ENCODE measurements at regions not wholly inside any gene's neighbourhood (a gene's known extent, or its start where the extent isn't known, plus 50 kb on each side); places are given as distances from the start of the nearest gene placed in this dataset.

- no peak for DNase-seq
Observed at GRCh38 chr9:135336722-135337527, 142.7 kb upstream of the PPP1R26 start.

- no peak for DNase-seq
Observed at GRCh38 chr9:135338546-135338945, 141.0 kb upstream of the PPP1R26 start.

DNA sequence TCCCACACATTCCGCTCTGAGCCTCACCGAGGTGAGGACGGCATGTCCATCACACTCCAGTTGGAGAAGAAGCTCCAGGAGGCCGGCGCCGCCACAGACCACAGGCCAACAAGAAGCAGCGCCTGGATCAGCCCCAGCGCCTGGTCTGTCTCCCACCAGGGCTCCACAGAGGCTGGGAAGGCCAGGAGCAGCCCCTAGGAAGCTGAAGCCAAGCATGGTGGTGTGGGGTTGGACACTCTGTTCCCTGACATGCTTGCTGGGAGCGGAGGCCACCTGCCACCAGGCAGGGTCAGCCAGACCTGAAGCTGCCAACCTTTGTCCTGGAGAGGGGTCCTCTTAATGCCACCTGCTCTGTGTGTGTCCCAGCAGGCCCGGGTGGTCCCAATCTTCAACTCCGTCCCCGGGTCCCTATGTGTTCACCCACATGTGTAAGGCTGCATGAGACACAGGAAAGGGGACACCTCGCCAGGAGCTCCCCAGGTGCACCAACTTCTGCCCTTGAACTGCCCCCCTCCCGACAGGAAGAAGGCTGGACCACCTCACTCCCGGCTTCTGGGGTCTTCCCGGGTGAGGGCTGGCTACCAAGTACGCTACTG is 140.1 kb upstream of the PPP1R26 start:
- no peak for DNase-seq

DNA sequence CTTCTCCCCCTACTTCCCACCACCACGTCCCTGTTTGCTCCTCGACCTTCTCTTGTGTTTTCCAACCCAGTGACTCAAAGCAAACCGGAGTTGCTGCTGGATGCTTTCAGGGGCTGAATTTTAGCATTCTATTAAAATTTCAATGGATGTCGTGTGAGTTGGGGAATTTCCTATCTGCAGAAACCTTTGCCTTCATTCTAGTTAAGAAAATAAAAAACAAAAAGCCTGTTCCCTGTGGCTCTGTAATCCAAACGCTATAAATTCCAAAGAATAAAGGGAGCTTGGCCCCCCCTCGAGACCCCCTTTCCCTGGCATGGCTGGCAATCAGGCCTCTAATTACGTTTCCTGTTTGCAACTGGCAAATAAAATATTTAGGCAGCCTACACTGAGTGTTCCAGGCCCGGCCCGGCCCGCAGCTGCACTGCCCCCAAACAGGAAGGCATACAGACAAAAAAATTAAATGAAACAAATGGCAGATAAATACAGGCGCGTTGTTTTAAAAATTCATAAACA is 139.4 kb upstream of the PPP1R26 start:
- DNase-seq = no peak

GRCh38 chr9:135340726-135341475 is 138.7 kb upstream of the PPP1R26 start:
- DNase-seq = no peak

DNA sequence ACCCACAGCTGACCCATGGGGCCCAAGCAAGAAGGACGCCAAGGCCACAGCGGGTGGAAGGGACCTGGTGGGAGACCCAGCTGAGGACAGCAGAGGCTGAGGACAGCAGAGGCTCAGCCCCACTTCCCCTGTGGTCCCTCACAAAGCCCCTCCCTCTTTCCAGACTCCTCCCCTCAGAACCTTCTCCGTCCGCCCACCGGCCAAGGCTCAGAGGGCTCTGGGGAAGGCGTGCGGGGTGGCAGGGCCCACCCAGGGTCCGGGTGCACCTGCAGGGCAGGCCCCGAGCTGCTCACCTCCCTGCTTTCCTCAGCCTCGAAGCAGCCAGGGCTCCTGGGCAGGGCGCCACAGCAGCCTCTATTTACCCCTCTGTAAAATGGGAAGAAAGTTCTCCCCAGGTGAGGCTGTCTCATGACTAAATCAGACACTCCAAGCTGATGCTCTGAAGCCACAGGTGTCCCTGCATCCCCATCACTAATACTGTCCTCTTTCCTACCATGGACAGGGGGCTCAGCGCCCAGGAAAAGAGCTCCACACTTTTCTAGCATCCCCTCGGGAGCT is 137.9 kb upstream of the PPP1R26 start:
- no peak for DNase-seq

- DNase-seq = no peak
Observed at GRCh38 chr9:135342206-135343130, 137.1 kb upstream of the PPP1R26 start.

- DNase-seq = no peak
Observed at GRCh38 chr9:135343136-135343535, 136.4 kb upstream of the PPP1R26 start.

DNA sequence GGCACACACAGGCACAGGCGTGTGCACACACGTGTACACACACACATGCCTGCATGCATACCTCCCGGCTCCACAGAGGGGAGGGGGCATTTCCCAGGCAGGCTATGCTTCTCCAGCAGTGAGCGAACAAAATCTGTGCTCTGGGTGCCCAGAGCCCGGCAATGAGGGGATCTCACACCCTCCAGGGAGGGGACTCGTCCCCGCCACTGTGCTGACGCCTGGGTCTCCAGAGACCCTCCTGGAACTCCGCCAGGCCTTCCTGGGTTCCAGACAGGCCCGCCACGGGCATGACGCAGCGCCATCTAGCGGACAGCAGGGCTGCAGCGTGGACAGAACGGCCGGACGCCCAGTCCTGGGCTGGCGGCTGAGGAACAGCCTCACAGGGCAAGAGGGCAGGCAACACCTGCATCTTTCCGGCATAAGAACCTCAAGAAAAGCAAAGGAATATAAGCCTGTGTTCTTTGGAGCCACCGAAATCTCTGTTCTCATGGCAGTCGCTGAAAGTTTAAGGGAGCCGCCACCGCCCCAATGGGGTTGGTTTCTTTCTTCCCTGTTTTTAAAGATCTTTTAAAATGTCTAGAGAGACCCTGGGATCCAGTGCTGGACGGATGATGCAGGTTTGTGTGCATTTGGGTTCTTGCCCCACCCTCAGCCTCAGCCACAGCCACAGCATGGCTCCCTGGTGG is 135.6 kb upstream of the PPP1R26 start:
- peak in 37 of 56 donors; percentile 4 to 75 (median 27) for DNase-seq

GRCh38 chr9:135344523-135344901 is 135.1 kb upstream of the PPP1R26 start:
- DNase-seq = no peak

DNA sequence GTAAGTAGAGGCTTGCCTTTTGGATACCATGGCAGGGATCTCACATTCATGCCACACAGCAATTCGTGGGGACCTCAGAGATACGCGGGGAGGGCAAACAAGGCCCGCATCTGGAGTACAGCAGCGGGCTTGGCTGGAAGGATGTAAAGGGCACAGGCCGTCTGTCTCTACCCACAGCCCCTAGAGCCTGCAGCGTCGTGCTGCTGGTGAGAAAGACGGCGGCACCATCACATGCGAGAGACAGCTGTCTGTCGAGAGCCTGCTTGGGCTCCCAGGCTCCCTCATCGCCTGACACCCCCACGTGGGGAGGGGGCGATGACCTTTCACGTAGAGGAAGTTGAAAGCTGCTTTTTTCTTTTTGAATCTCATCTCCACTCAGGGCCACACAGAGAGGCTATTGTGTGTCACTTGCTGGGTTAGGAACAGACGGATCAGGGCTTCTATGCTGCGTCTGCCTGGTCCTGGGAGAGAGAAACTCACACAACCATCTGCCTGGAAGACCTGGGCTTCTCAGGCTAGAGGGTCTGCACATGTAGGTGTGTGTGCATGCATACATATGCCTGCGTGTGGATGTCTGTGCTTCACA is 134.6 kb upstream of the PPP1R26 start:
- DNase-seq = no peak

GRCh38 chr9:135345775-135346433 is 133.7 kb upstream of the PPP1R26 start:
- no peak for DNase-seq

GRCh38 chr9:135346438-135347050 is 133.0 kb upstream of the PPP1R26 start:
- DNase-seq = no peak

GRCh38 chr9:135347461-135347860 is 132.1 kb upstream of the PPP1R26 start:
- no peak for DNase-seq

GRCh38 chr9:135348076-135348787 is 131.3 kb upstream of the PPP1R26 start:
- no peak for DNase-seq

GRCh38 chr9:135348788-135349150 is 130.8 kb upstream of the PPP1R26 start:
- no peak for DNase-seq

- DNase-seq = no peak
Observed at GRCh38 chr9:135349212-135350002, 130.2 kb upstream of the PPP1R26 start.
